Osteoblast (primary cell): ENCODE measurements at regions not wholly inside any gene's neighbourhood (a gene's known extent, or its start where the extent isn't known, plus 50 kb on each side); places are given as distances from the start of the nearest gene placed in this dataset.
"Not testable (repeated sequence)": the region's sequence is repeated elsewhere in the genome, so short reads cannot be mapped to it uniquely, and the experiment has no call there.

Source experiments
- DNase-seq: peaks from one replicate; pipeline ENCODE4 v3.0.0; 2011; ENCODE audit warnings: low spot score, mixed read lengths; ENCODE audit not compliant: insufficient read length; ENCODE audit errors: missing footprints
- H2AFZ ChIP-seq: 2 replicates; pipeline ENCODE4 v1.6.0; 2011; ENCODE audit warnings: mild to moderate bottlenecking, low read length
- H3K27ac ChIP-seq: 2 replicates; pipeline ENCODE4 v1.5.1; 2011; ENCODE audit warnings: mild to moderate bottlenecking, low read depth, low read length, moderate library complexity
- H3K27me3 ChIP-seq: 2 replicates; pipeline ENCODE4 v1.6.0; 2012; ENCODE audit warnings: mild to moderate bottlenecking, control low read depth, inconsistent platforms, low read length, moderate library complexity; ENCODE audit not compliant: insufficient read depth
- H3K36me3 ChIP-seq: 2 replicates; pipeline ENCODE4 v1.5.1; 2011; ENCODE audit warnings: mild to moderate bottlenecking, low read length, control low read depth, moderate library complexity; ENCODE audit not compliant: insufficient read depth
- H3K4me1 ChIP-seq: 2 replicates; pipeline ENCODE4 v1.5.1; 2011; ENCODE audit warnings: mild to moderate bottlenecking, low read length, control low read depth, moderate library complexity; ENCODE audit not compliant: insufficient read depth
- H3K4me2 ChIP-seq: 2 replicates; pipeline ENCODE4 v1.6.0; 2011; ENCODE audit warnings: mild to moderate bottlenecking, low read length; ENCODE audit not compliant: insufficient read depth
- H3K4me3 ChIP-seq: fragments of 200-600 bp; sonication (generic); 3 replicates; pipeline ENCODE4 v1.5.1; 2012; ENCODE audit warnings: mild to moderate bottlenecking, low read length, inconsistent platforms; ENCODE audit not compliant: insufficient read depth
- H3K79me2 ChIP-seq: 2 replicates; pipeline ENCODE4 v1.6.0; 2012; ENCODE audit warnings: mild to moderate bottlenecking, low read length, control low read depth, inconsistent platforms; ENCODE audit not compliant: insufficient read depth
- H3K9me3 ChIP-seq: 2 replicates; pipeline ENCODE4 v1.5.1; 2011; ENCODE audit warnings: low read depth, low read length, control low read depth
- H4K20me1 ChIP-seq: 2 replicates; pipeline ENCODE4 v1.6.0; 2012; ENCODE audit warnings: mild to moderate bottlenecking, low read length, control low read depth; ENCODE audit not compliant: insufficient read depth
- TF ChIP-seq, protein P1 (sequence below): IDR thresholded peaks from 2 replicates; pipeline ENCODE4 v1.5.1; 2011; ENCODE audit warnings: mild to moderate bottlenecking, low read depth, low read length, moderate library complexity; ENCODE audit errors: extremely low read depth

DNA sequence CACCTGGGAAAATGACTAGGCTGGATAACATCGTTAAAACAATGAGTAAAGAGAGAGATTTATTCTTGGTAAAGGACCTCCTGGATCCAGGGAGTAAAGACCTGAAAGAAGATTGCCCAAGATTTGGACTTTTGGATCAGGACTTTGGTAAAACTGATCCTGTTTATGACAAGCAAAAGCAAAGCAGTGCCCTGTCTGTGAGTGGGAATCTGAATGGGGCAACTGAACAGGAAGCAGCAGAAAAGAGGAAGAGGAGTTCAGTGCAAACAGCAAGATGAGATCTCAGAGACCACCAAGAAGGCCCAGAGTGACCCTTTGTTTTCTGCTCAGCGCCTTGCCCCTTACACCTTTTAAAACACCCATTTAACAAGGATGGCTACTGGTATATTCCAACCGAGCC, 122.0 kb downstream of the VPREB1 start:
- Histone ChIP-seq H3K4me2 (no peak overlapping the region), H4K20me1 (no peaks in the 10 kb centered on the region), H3K27me3 (peaks cover 9% of the 10 kb centered on the region), H3K27ac (no peak overlapping the region), H2AFZ (no peak overlapping the region), H3K79me2 (no peaks in the 10 kb centered on the region), H3K36me3 (no peaks in the 10 kb centered on the region), H3K4me1 (no peaks in the 10 kb centered on the region), H3K9me3 (no peaks in the 10 kb centered on the region), H3K4me3 (no peak overlapping the region)
- TF ChIP-seq, protein P1, sequence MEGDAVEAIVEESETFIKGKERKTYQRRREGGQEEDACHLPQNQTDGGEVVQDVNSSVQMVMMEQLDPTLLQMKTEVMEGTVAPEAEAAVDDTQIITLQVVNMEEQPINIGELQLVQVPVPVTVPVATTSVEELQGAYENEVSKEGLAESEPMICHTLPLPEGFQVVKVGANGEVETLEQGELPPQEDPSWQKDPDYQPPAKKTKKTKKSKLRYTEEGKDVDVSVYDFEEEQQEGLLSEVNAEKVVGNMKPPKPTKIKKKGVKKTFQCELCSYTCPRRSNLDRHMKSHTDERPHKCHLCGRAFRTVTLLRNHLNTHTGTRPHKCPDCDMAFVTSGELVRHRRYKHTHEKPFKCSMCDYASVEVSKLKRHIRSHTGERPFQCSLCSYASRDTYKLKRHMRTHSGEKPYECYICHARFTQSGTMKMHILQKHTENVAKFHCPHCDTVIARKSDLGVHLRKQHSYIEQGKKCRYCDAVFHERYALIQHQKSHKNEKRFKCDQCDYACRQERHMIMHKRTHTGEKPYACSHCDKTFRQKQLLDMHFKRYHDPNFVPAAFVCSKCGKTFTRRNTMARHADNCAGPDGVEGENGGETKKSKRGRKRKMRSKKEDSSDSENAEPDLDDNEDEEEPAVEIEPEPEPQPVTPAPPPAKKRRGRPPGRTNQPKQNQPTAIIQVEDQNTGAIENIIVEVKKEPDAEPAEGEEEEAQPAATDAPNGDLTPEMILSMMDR = no peak
- DNase-seq = no peak

DNA sequence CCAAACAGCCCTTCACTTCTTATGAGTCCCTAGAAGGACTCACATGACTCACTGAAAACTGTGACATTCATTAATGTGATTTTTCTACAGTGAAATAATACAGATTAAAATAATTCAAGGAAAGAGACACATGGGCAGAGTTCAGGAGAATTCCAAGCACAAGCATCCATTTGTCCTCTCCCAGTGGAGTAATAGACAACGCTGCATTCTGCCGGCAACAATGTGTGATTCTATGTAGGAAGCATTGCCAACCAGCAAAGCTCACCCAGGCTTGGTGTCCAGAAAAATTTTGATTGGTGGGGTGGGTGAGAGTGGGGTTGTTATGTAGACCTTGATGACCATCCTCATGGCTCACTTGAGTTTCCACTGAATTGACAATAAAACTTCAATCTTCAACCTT, 123.9 kb downstream of the VPREB1 start:
- no peak overlapping the region for H3K4me3 ChIP-seq
- no peak overlapping the region for H3K4me2 ChIP-seq
- H3K79me2 ChIP-seq = no peaks in the 10 kb centered on the region
- no peaks in the 10 kb centered on the region for H4K20me1 ChIP-seq
- H3K9me3 ChIP-seq = no peaks in the 10 kb centered on the region
- peaks cover 11% of the 10 kb centered on the region for H3K27me3 ChIP-seq
- H3K36me3 ChIP-seq = no peaks in the 10 kb centered on the region
- H2AFZ ChIP-seq = no peak overlapping the region
- TF ChIP-seq, protein P1 = no peak
- no peak overlapping the region for H3K27ac ChIP-seq
- no peak for DNase-seq
- H3K4me1 ChIP-seq = no peaks in the 10 kb centered on the region

DNA sequence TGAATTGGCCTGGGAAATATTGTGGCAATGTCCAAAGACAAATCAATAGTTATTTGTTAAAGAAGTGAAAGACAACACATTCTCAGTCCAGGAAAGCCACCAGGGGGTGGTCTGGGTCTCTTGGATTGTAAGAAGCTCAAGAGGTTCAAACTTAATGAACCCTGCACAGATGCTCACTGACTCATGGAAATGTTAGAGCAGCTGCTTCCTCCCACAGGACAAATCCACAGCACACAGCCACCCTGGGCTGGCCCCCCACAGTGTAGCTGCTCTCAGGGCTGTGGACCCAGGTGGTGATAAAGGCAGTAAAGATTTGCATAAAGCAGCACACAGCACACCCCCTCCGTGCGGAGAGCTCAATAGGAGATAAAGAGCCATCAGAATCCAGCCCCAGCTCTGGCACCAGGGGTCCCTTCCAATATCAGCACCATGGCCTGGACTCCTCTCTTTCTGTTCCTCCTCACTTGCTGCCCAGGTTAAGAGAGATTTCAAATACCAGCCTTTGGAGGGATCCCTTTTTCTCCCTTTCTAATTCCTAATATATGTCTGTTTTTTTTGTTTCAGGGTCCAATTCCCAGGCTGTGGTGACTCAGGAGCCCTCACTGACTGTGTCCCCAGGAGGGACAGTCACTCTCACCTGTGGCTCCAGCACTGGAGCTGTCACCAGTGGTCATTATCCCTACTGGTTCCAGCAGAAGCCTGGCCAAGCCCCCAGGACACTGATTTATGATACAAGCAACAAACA, 124.8 kb downstream of the VPREB1 start:
- not testable (repeated sequence) for DNase-seq, H3K9me3 ChIP-seq, H3K4me1 ChIP-seq, H3K27ac ChIP-seq, H2AFZ ChIP-seq, H3K79me2 ChIP-seq, H3K36me3 ChIP-seq, H4K20me1 ChIP-seq, H3K4me2 ChIP-seq, H3K4me3 ChIP-seq
- peaks cover 11% of the 10 kb centered on the region for H3K27me3 ChIP-seq

DNA sequence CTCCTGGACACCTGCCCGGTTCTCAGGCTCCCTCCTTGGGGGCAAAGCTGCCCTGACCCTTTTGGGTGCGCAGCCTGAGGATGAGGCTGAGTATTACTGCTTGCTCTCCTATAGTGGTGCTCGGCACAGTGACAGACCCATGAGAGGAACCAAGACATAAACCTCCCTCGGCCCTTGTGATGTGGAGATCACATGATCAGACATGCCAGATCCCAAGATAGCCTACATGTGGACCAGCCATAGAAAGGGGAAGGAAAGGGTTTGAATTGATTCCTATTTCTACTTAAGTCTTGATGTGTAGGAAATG, 125.3 kb downstream of the VPREB1 start:
- Histone ChIP-seq H4K20me1 (no peaks in the 10 kb centered on the region), H3K79me2 (no peaks in the 10 kb centered on the region), H3K4me3 (no peak overlapping the region), H3K4me2 (no peak overlapping the region), H3K4me1 (no peaks in the 10 kb centered on the region), H2AFZ (no peak overlapping the region), H3K36me3 (no peaks in the 10 kb centered on the region), H3K27me3 (peaks cover 11% of the 10 kb centered on the region), H3K9me3 (no peaks in the 10 kb centered on the region), H3K27ac (no peak overlapping the region)
- DNase-seq = no peak
- TF ChIP-seq, protein P1 = no peak
